SK-N-SH treated with all-trans-retinoic acid at 6 μM for 48 hours (cell line): ENCODE measurements at regions not wholly inside any gene's neighbourhood (a gene's known extent, or its start where the extent isn't known, plus 50 kb on each side); places are given as distances from the start of the nearest gene placed in this dataset.

Experiments used
- ATAC-seq: fragments of 200-7000 bp; cut with Tn5 transposase; 3 replicates; pipeline ENCODE4 v1.9.1; 2020; ENCODE audit warnings: mild to moderate bottlenecking, moderate library complexity
- ARNTL ChIP-seq: fragments of 450-650 bp; formaldehyde crosslinking; IDR thresholded peaks from 2 replicates; pipeline ENCODE4 v1.5.0; 2020; ENCODE audit warnings: low read depth, mild to moderate bottlenecking, moderate library complexity, borderline replicate concordance
- BACH2 ChIP-seq: fragments of 250-450 bp; sonication (Bioruptor Pico); IDR thresholded peaks from 2 replicates; pipeline ENCODE4 v1.9.0; 2021; ENCODE audit warnings: mild to moderate bottlenecking, borderline replicate concordance
- CREB5 ChIP-seq: fragments of 250-450 bp; sonication (Bioruptor Pico); IDR thresholded peaks from 2 replicates; pipeline ENCODE4 v1.5.1; 2020; ENCODE audit warnings: low read depth, mild to moderate bottlenecking, moderate library complexity
- CSDC2 ChIP-seq: fragments of 250-450 bp; sonication (Bioruptor Pico); IDR thresholded peaks from 2 replicates; pipeline ENCODE4 v1.5.0; 2020; ENCODE audit warnings: mild to moderate bottlenecking, moderate library complexity
- ESRRG ChIP-seq: fragments of 250-450 bp; sonication (Bioruptor Pico); IDR thresholded peaks from 2 replicates; pipeline ENCODE4 v1.6.1; 2021; ENCODE audit warnings: mild to moderate bottlenecking
- GLIS3 ChIP-seq: fragments of 250-450 bp; sonication (Bioruptor Pico); IDR thresholded peaks from 2 replicates; pipeline ENCODE4 v1.5.0; 2020; ENCODE audit warnings: mild to moderate bottlenecking, moderate library complexity
- OSR1 ChIP-seq: fragments of 250-450 bp; sonication (Bioruptor Pico); IDR thresholded peaks from 2 replicates; pipeline ENCODE4 v1.8.0; 2022; ENCODE audit warnings: moderate library complexity, mild to moderate bottlenecking, inconsistent platforms
- POU6F1 ChIP-seq: fragments of 250-450 bp; sonication (Bioruptor Pico); IDR thresholded peaks from 2 replicates; pipeline ENCODE4 v1.8.0; 2021; ENCODE audit warnings: low read depth, mild to moderate bottlenecking, moderate library complexity, borderline replicate concordance
- PPARA ChIP-seq: fragments of 250-450 bp; sonication (Bioruptor Pico); IDR thresholded peaks from 2 replicates; pipeline ENCODE4 v1.5.0; 2020; ENCODE audit warnings: mild to moderate bottlenecking, borderline replicate concordance
- RARB ChIP-seq: fragments of 250-450 bp; sonication (Bioruptor Pico); IDR thresholded peaks from 2 replicates; pipeline ENCODE4 v1.8.0; 2021; ENCODE audit warnings: mild to moderate bottlenecking, moderate library complexity
- SNAI2 ChIP-seq: fragments of 250-450 bp; sonication (Bioruptor Pico); IDR thresholded peaks from 2 replicates; pipeline ENCODE4 v1.5.0; 2020; ENCODE audit warnings: mild to moderate bottlenecking, moderate library complexity
- TCF4 ChIP-seq: fragments of 250-450 bp; sonication (Bioruptor Pico); IDR thresholded peaks from 2 replicates; pipeline ENCODE4 v1.8.0; 2021; ENCODE audit warnings: mild to moderate bottlenecking, moderate library complexity, borderline replicate concordance
- TOX ChIP-seq: fragments of 250-450 bp; sonication (Bioruptor Pico); IDR thresholded peaks from 2 replicates; pipeline ENCODE4 v1.8.0; 2021; ENCODE audit warnings: mild to moderate bottlenecking, moderate library complexity, borderline replicate concordance
- TSHZ2 ChIP-seq: fragments of 250-450 bp; sonication (Bioruptor Pico); IDR thresholded peaks from 2 replicates; pipeline ENCODE4 v1.5.0; 2020; ENCODE audit warnings: mild to moderate bottlenecking, moderate library complexity
- ZC3H10 ChIP-seq: fragments of 250-450 bp; sonication (Bioruptor Pico); IDR thresholded peaks from 2 replicates; pipeline ENCODE4 v1.5.1; 2021; ENCODE audit warnings: mild to moderate bottlenecking, moderate library complexity
- ZFP3 ChIP-seq: fragments of 250-450 bp; sonication (Bioruptor Pico); IDR thresholded peaks from 2 replicates; pipeline ENCODE4 v1.5.0; 2020; ENCODE audit warnings: mild to moderate bottlenecking, moderate library complexity
- ZFP30 ChIP-seq: fragments of 450-650 bp; formaldehyde crosslinking; IDR thresholded peaks from 2 replicates; pipeline ENCODE4 v1.5.0; 2022; ENCODE audit warnings: mild to moderate bottlenecking, moderate library complexity
- ZNF565 ChIP-seq: fragments of 450-650 bp; formaldehyde crosslinking; conservative IDR thresholded peaks from 2 replicates; pipeline ENCODE4 v1.5.0; 2020; ENCODE audit warnings: low read depth, mild to moderate bottlenecking, moderate library complexity
- ZNF70 ChIP-seq: fragments of 450-650 bp; formaldehyde crosslinking; IDR thresholded peaks from 2 replicates; pipeline ENCODE4 v1.5.0; 2020; ENCODE audit warnings: mild to moderate bottlenecking, moderate library complexity
- ZNF8 ChIP-seq: fragments of 450-650 bp; formaldehyde crosslinking; IDR thresholded peaks from 2 replicates; pipeline ENCODE4 v1.5.0; 2020; ENCODE audit warnings: mild to moderate bottlenecking, moderate library complexity
- TF ChIP-seq, protein P1 (sequence below): fragments of 250-450 bp; sonication (Bioruptor Pico); IDR thresholded peaks from 2 replicates; pipeline ENCODE4 v1.5.1; 2021; ENCODE audit warnings: mild to moderate bottlenecking, moderate library complexity

GRCh38 chr2:8527031-8527430, 154.8 kb upstream of the ID2 start:
- ATAC-seq, result no peak

GRCh38 chr2:8527676-8528075, 154.2 kb upstream of the ID2 start:
- TF ChIP-seq ZC3H10 (no peak), POU6F1 (no peak), ARNTL (CRISPR knock-in tag) (no peak), ESRRG (CRISPR knock-in tag) (no peak), CREB5 (CRISPR knock-in tag) (no peak), RARB (CRISPR knock-in tag) (no peak), BACH2 (CRISPR knock-in tag) (no peak), OSR1 (CRISPR knock-in tag) (no peak), TSHZ2 (CRISPR knock-in tag) (no peak), ZFP3 (CRISPR knock-in tag) (no peak), PPARA (CRISPR knock-in tag) (no peak), CSDC2 (CRISPR knock-in tag) (no peak), TCF4 (no peak), ZFP30 (CRISPR knock-in tag) (no peak), TOX (CRISPR knock-in tag) (no peak), SNAI2 (CRISPR knock-in tag) (no peak), ZNF70 (CRISPR knock-in tag) (no peak), ZNF8 (CRISPR knock-in tag) (no peak), ZNF565 (no peak)
- TF ChIP-seq, protein P1, sequence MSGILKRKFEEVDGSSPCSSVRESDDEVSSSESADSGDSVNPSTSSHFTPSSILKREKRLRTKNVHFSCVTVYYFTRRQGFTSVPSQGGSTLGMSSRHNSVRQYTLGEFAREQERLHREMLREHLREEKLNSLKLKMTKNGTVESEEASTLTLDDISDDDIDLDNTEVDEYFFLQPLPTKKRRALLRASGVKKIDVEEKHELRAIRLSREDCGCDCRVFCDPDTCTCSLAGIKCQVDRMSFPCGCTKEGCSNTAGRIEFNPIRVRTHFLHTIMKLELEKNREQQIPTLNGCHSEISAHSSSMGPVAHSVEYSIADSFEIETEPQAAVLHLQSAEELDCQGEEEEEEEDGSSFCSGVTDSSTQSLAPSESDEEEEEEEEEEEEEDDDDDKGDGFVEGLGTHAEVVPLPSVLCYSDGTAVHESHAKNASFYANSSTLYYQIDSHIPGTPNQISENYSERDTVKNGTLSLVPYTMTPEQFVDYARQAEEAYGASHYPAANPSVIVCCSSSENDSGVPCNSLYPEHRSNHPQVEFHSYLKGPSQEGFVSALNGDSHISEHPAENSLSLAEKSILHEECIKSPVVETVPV (CRISPR knock-in tag), result no peak
- no peak for ATAC-seq

More at GRCh38 chr2:8527031-8527430, 154.8 kb upstream of the ID2 start:
- TF ChIP-seq SNAI2 (CRISPR knock-in tag) (no peak), BACH2 (CRISPR knock-in tag) (no peak), ZNF565 (no peak), ZFP30 (CRISPR knock-in tag) (no peak), GLIS3 (CRISPR knock-in tag) (no peak), ESRRG (CRISPR knock-in tag) (no peak), ZFP3 (CRISPR knock-in tag) (no peak), CREB5 (CRISPR knock-in tag) (no peak), PPARA (CRISPR knock-in tag) (no peak), ARNTL (CRISPR knock-in tag) (no peak)

DNA sequence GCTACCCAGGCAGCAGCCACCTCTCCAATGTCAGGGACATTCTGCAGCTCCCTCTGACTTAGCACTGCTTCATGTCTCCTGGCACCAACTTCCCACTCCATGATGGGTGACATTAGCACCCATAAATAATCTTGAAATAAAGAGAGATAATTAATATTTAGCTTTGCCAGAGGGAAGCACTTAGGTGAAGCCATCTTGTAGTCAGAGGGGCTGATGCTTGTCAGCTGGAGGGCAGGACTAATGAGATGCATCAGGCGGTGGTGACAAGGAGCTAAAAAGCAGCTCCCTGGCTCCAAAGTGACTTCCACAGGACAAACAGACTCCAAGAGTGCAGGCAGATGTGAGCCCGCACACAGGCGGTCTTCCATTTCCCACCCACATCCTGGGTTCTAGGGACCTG, 153.0 kb upstream of the ID2 start:
- TF ChIP-seq ZNF8 (CRISPR knock-in tag) (no peak), CSDC2 (CRISPR knock-in tag) (no peak), ZFP3 (CRISPR knock-in tag) (no peak), ZNF70 (CRISPR knock-in tag) (no peak), TCF4 (no peak), GLIS3 (CRISPR knock-in tag) (no peak)
- no peak; the same call in 2 of the 3 replicates for ATAC-seq
